ENCODE measurements at regions not wholly inside any gene's neighbourhood (a gene's known extent, or its start where the extent isn't known, plus 50 kb on each side); places are given as distances from the start of the nearest gene placed in this dataset.
A peak's percentile ranks its signal among the peaks of the same experiment; 100 is the strongest.

GRCh38 chr2:10982931-10983701 lies 71.4 kb downstream of the KCNF1 start:
- no peak overlapping the region for H3K4me2 ChIP-seq (ENCODE audit: insufficient read depth, insufficient read length, low read length)
- H3K4me1 ChIP-seq (ENCODE audit: insufficient read depth, low read length) = no peaks in the 10 kb centered on the region
- DNase-seq = no peak
- H2BK120ac ChIP-seq (ENCODE audit: low read depth, low read length, poor library complexity, severe bottlenecking) = no peak overlapping the region
- H3K9ac ChIP-seq (ENCODE audit: extremely low read depth, insufficient read length, low read length) = no peak overlapping the region
- H3K18ac ChIP-seq (ENCODE audit: insufficient read length, low read depth, low read length) = no peak overlapping the region
- H3K27me3 ChIP-seq (ENCODE audit: insufficient read depth, low read length) = no peaks in the 10 kb centered on the region
- TF ChIP-seq CTCF (conservative IDR thresholded peaks at IDR 0.05) = no peak
- H4K20me1 ChIP-seq (ENCODE audit: control insufficient read depth, insufficient read depth, insufficient read length) = no peaks in the 10 kb centered on the region
- no peaks in the 10 kb centered on the region for H3K79me1 ChIP-seq (ENCODE audit: insufficient read depth, low read depth, low read length, poor library complexity, severe bottlenecking)
- H3K23ac ChIP-seq (ENCODE audit: insufficient read length, low read depth, low read length) = no peak overlapping the region
- H2AFZ ChIP-seq (ENCODE audit: low read length) = no peak overlapping the region
- no peak overlapping the region for H4K5ac ChIP-seq (ENCODE audit: insufficient read length, low read depth, low read length)
- H3T11ph ChIP-seq (ENCODE audit: low read length) = no peak overlapping the region
- Mint-ChIP-seq H3K27ac (peak overlapping the region in 1 of 3 experiments; percentile 89; a peak in 1 of 7 replicates), H3K9me3 (no peaks in the 10 kb centered on the region), H3K4me1 (peaks cover 6 to 11% of the 10 kb centered on the region in 2 experiments), H3K36me3 (ENCODE audit: insufficient read depth in 1 of 3, low read depth in 3 of 3) (no peaks in the 10 kb centered on the region), H3K4me3 (no peak overlapping the region), H3K27me3 (ENCODE audit: low read depth) (peaks cover 6% of the 10 kb centered on the region)
- no peak overlapping the region for H2AK5ac ChIP-seq (ENCODE audit: insufficient read length, low read length)
- H3K79me2 ChIP-seq (ENCODE audit: insufficient read depth, low read length) = no peaks in the 10 kb centered on the region
- H3K14ac ChIP-seq (ENCODE audit: insufficient read depth, low read length) = no peak overlapping the region
- H3K56ac ChIP-seq (ENCODE audit: insufficient read length, low read depth, low read length) = no peak overlapping the region
- WGBS (ENCODE audit: extremely low coverage, insufficient read length, low lambda C conversion rate) = no CpG with 5 or more reads among the region's 25 CpGs
- H4K91ac ChIP-seq (ENCODE audit: insufficient read length, low read depth, low read length) = no peak overlapping the region
- no peak overlapping the region for H3K27ac ChIP-seq (ENCODE audit: insufficient read length, low read depth, low read length)
- H2BK15ac ChIP-seq (ENCODE audit: low read depth, low read length) = no peak overlapping the region
- no peak overlapping the region for H2BK12ac ChIP-seq (ENCODE audit: insufficient read length, low read depth, low read length)
- no peak overlapping the region for H2BK5ac ChIP-seq (ENCODE audit: insufficient read length, low read length)
- no peaks in the 10 kb centered on the region for H3K23me2 ChIP-seq (ENCODE audit: insufficient read length, low read depth, low read length, poor library complexity, severe bottlenecking)
- no peaks in the 10 kb centered on the region for H3K9me3 ChIP-seq (ENCODE audit: control insufficient read depth, low read depth, low read length)
- no peak overlapping the region for H2BK20ac ChIP-seq (ENCODE audit: low read depth, low read length, poor library complexity, severe bottlenecking)
- no peak overlapping the region for H4K8ac ChIP-seq (replicated peaks; ENCODE audit: insufficient read length, low read depth, low read length)
- no peak overlapping the region for H3K4ac ChIP-seq (ENCODE audit: low read depth, low read length)
